HepG2 (cell line): ENCODE measurements at regions not wholly inside any gene's neighbourhood (a gene's known extent, or its start where the extent isn't known, plus 50 kb on each side); places are given as distances from the start of the nearest gene placed in this dataset.

Experiments used
- ATAC-seq: fragments of 200-7000 bp; cut with Tn5 transposase; 3 replicates; pipeline ENCODE4 v1.9.1; 2020; ENCODE audit warnings: mild to moderate bottlenecking, moderate library complexity
- BruUV-seq: library from RNA; stranded (reverse); fragments of 400-500 nt; replicated peaks from 2 replicates; lab custom pipeline; 2021; lab: Mats Ljungman, UMichigan
- CTCF ChIA-PET: fragments of 300-600 bp; formaldehyde crosslinking; extraction: SDS; loops from one replicate; lab custom pipeline; 2021; ENCODE audit warnings: low total read pairs, inconsistent platforms, low intra/inter-chr PET ratio; lab: Yijun Ruan, JAX
- POLR2A ChIA-PET: fragments of 350-600 bp; sonication (Branson Sonifier 250); formaldehyde crosslinking; loops from one replicate; lab custom pipeline; 2020; ENCODE audit warnings: antibody characterized with exemption, inconsistent platforms; lab: Yijun Ruan, JAX
- DNase-seq: peaks from one replicate; pipeline ENCODE4 v3.0.0-alpha.2; 2015; ENCODE audit warnings: low spot score
- FAIRE-seq: peaks from 3 replicates; lab custom pipeline; 2011; peaks lifted over from hg19 to GRCh38; lab: Jason Lieb, UNC
- H2AFZ ChIP-seq: one replicate; pipeline ENCODE4 v1.6.1; 2011; ENCODE audit warnings: low read length, inconsistent platforms
- H3K27ac ChIP-seq: fragments of 300-600 bp; 3 replicates; pipeline ENCODE4 v1.8.0; 2011; ENCODE audit warnings: mixed run types, mild to moderate bottlenecking, mixed read lengths, low read length, inconsistent platforms; ENCODE audit not compliant: insufficient read depth; ENCODE audit errors: extremely low read length
- H3K27me3 ChIP-seq, 2 experiments: fragments of 200-600 bp in 1 of 2; 2 replicates in 1 of 2; 3 replicates in 1 of 2; pipeline versions ENCODE4 v1.6.0 to v1.8.0; 2011; ENCODE audit warnings: low read length in 2 of 2, mild to moderate bottlenecking in 2 of 2, moderate library complexity in 2 of 2, inconsistent platforms in 1 of 2; ENCODE audit not compliant: insufficient read depth in 2 of 2, control insufficient read depth in 1 of 2
- H3K36me3 ChIP-seq, 2 experiments: fragments of 200-600 bp in 1 of 2; replicated peaks in 1 of 2; 2 replicates in 1 of 2; 3 replicates in 1 of 2; pipeline versions ENCODE4 v1.5.1 to v1.8.0; 2011; ENCODE audit warnings: low read length in 2 of 2, inconsistent platforms in 1 of 2; ENCODE audit not compliant: insufficient read depth in 2 of 2, control insufficient read depth in 1 of 2
- H3K4me1 ChIP-seq: 2 replicates; pipeline ENCODE4 v1.5.1; 2012; ENCODE audit warnings: low read length, inconsistent platforms; ENCODE audit not compliant: insufficient read depth
- H3K4me2 ChIP-seq: 2 replicates; pipeline ENCODE4 v1.6.0; 2011; ENCODE audit warnings: low read depth, low read length, inconsistent platforms
- H3K4me3 ChIP-seq, 3 experiments: fragments of 200-600 bp in 1 of 3; sonication (generic), shearing (Covaris generic) in 1 of 3; replicated peaks in 1 of 3; 2 replicates each; pipeline ENCODE4 v1.5.1; 2011 to 2016; ENCODE audit warnings: low read length in 3 of 3, inconsistent platforms in 2 of 3, low read depth in 2 of 3, mild to moderate bottlenecking in 2 of 3, control low read depth in 1 of 3, mixed read lengths in 1 of 3; ENCODE audit not compliant: insufficient read depth in 1 of 3
- H3K79me2 ChIP-seq: one replicate; pipeline ENCODE4 v1.6.1; 2011; ENCODE audit warnings: low read length, inconsistent platforms; ENCODE audit not compliant: insufficient read depth
- H3K9ac ChIP-seq: 2 replicates; pipeline ENCODE4 v1.6.0; 2011; ENCODE audit warnings: mild to moderate bottlenecking, low read depth, low read length, inconsistent platforms; ENCODE audit not compliant: insufficient read depth
- H3K9me3 ChIP-seq: 2 replicates; pipeline ENCODE4 v1.5.1; 2012; ENCODE audit warnings: mild to moderate bottlenecking, low read length
- H4K20me1 ChIP-seq: 2 replicates; pipeline ENCODE4 v1.6.0; 2011; ENCODE audit warnings: inconsistent platforms, mild to moderate bottlenecking, low read length, moderate library complexity; ENCODE audit not compliant: insufficient read depth
- HNF4A ChIP-seq: sonication (generic); formaldehyde crosslinking; IDR thresholded peaks from 2 replicates; pipeline ENCODE4 v1.4.0; 2020; ENCODE audit warnings: missing genetic modification reagents
- PRPF4 ChIP-seq: fragments of 200-400 bp; formaldehyde crosslinking; IDR thresholded peaks from 2 replicates; pipeline ENCODE4 v1.6.1; 2016; ENCODE audit warnings: low read length, low read depth; ENCODE audit not compliant: poor library complexity, severe bottlenecking
- ZFP82 ChIP-seq: sonication (generic); formaldehyde crosslinking; IDR thresholded peaks from 2 replicates; pipeline ENCODE4 v1.5.1; 2020; ENCODE audit warnings: mild to moderate bottlenecking, missing genetic modification reagents, borderline replicate concordance
- WGBS: methylation state at CpG from one replicate; pipeline ENCODE4 v1.1.6; 2017; ENCODE audit warnings: low lambda C conversion rate; 5-methylcytosine and 5-hydroxymethylcytosine counted together
- in situ Hi-C: cut with HindIII; loops from 2 replicates; pipeline ENCODE4 v1.10.0; 2017; ENCODE audit warnings: low pct_unique_long_range_greater_than_20kb; ENCODE audit not compliant: extremely low pct_ligation_motif_present
- intact Hi-C: fragments of 100-400 bp; cut with micrococcal nuclease; formaldehyde crosslinking; loops from one replicate; pipeline ENCODE4 v1.10.0; 2022; ENCODE audit not compliant: unreplicated experiment
- TF ChIP-seq, protein P1 (sequence below): sonication (generic); formaldehyde crosslinking; conservative IDR thresholded peaks from 2 replicates; pipeline ENCODE4 v1.8.0; 2022; ENCODE audit warnings: mild to moderate bottlenecking, moderate library complexity, missing genetic modification reagents
- TF ChIP-seq, protein P2 (sequence below): IDR thresholded peaks from 2 replicates; pipeline ENCODE4 v1.6.1; 2016; ENCODE audit warnings: low read depth, missing genetic modification reagents, missing compliant biosample characterization
- TF ChIP-seq, protein P3 (sequence below): sonication (generic); formaldehyde crosslinking; IDR thresholded peaks from 2 replicates; pipeline ENCODE4 v1.5.1; 2020; ENCODE audit warnings: mild to moderate bottlenecking, missing genetic modification reagents, moderate library complexity
- TF ChIP-seq, protein P4 (sequence below): sonication (generic); formaldehyde crosslinking; IDR thresholded peaks from 2 replicates; pipeline ENCODE4 v1.5.0; 2020; ENCODE audit warnings: missing genetic modification reagents, mild to moderate bottlenecking, borderline replicate concordance
- TF ChIP-seq, protein P5 (sequence below): sonication (generic); formaldehyde crosslinking; IDR thresholded peaks from 2 replicates; pipeline ENCODE4 v1.8.0; 2023; ENCODE audit warnings: mild to moderate bottlenecking, missing genetic modification reagents

DNA sequence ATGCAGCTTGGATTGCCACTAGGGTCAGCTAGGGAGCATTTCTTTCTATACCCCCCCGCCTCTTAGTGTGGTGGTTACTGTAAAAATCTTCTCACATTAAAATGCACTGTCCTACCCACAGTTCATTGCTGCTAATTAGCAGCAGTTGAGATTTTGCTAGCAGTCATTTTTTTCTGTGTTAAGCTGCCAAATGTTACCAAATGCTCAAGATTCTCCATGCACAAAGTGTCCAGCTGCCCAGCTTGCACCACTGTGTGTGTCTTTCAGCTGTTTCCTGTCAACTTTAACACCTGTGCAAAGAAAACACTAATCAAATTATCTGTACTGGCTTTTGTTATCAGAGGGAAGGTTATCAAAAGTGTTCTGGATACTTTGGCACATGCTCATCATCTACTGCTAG lies 679.3 kb downstream of the NR4A2 start:
- Histone ChIP-seq H3K4me1 (no peaks in the 10 kb centered on the region), H3K27ac (no peak overlapping the region), H3K4me3 (no peak overlapping the region), H3K27me3 (no peaks in the 10 kb centered on the region), H2AFZ (no peak overlapping the region), H3K4me2 (no peak overlapping the region), H3K79me2 (no peaks in the 10 kb centered on the region), H3K9me3 (no peaks in the 10 kb centered on the region), H4K20me1 (no peaks in the 10 kb centered on the region), H3K36me3 (no peaks in the 10 kb centered on the region), H3K9ac (no peak overlapping the region)
- DNase-seq (no peak), FAIRE-seq (no peak), ATAC-seq (no peak)
- WGBS: 4% methylated on average over 1 of the region's 1 CpG
- intact Hi-C loops: loop anchor here (10.0 kb wide), 1 partner anchor 1408 kb away; no protein-coding TSS in a partner anchor
- BruUV-seq: no TSS peak
- ChIA-PET CTCF (no interaction called here), POLR2A (no interaction called here)
- in situ Hi-C loops: no loop called here
- TF ChIP-seq PRPF4: no peak
- TF ChIP-seq, protein P1, sequence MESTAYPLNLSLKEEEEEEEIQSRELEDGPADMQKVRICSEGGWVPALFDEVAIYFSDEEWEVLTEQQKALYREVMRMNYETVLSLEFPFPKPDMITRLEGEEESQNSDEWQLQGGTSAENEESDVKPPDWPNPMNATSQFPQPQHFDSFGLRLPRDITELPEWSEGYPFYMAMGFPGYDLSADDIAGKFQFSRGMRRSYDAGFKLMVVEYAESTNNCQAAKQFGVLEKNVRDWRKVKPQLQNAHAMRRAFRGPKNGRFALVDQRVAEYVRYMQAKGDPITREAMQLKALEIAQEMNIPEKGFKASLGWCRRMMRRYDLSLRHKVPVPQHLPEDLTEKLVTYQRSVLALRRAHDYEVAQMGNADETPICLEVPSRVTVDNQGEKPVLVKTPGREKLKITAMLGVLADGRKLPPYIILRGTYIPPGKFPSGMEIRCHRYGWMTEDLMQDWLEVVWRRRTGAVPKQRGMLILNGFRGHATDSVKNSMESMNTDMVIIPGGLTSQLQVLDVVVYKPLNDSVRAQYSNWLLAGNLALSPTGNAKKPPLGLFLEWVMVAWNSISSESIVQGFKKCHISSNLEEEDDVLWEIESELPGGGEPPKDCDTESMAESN (CRISPR knock-in tag): no peak
- TF ChIP-seq, protein P2, sequence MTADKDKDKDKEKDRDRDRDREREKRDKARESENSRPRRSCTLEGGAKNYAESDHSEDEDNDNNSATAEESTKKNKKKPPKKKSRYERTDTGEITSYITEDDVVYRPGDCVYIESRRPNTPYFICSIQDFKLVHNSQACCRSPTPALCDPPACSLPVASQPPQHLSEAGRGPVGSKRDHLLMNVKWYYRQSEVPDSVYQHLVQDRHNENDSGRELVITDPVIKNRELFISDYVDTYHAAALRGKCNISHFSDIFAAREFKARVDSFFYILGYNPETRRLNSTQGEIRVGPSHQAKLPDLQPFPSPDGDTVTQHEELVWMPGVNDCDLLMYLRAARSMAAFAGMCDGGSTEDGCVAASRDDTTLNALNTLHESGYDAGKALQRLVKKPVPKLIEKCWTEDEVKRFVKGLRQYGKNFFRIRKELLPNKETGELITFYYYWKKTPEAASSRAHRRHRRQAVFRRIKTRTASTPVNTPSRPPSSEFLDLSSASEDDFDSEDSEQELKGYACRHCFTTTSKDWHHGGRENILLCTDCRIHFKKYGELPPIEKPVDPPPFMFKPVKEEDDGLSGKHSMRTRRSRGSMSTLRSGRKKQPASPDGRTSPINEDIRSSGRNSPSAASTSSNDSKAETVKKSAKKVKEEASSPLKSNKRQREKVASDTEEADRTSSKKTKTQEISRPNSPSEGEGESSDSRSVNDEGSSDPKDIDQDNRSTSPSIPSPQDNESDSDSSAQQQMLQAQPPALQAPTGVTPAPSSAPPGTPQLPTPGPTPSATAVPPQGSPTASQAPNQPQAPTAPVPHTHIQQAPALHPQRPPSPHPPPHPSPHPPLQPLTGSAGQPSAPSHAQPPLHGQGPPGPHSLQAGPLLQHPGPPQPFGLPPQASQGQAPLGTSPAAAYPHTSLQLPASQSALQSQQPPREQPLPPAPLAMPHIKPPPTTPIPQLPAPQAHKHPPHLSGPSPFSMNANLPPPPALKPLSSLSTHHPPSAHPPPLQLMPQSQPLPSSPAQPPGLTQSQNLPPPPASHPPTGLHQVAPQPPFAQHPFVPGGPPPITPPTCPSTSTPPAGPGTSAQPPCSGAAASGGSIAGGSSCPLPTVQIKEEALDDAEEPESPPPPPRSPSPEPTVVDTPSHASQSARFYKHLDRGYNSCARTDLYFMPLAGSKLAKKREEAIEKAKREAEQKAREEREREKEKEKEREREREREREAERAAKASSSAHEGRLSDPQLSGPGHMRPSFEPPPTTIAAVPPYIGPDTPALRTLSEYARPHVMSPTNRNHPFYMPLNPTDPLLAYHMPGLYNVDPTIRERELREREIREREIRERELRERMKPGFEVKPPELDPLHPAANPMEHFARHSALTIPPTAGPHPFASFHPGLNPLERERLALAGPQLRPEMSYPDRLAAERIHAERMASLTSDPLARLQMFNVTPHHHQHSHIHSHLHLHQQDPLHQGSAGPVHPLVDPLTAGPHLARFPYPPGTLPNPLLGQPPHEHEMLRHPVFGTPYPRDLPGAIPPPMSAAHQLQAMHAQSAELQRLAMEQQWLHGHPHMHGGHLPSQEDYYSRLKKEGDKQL: no peak
- TF ChIP-seq, protein P3, sequence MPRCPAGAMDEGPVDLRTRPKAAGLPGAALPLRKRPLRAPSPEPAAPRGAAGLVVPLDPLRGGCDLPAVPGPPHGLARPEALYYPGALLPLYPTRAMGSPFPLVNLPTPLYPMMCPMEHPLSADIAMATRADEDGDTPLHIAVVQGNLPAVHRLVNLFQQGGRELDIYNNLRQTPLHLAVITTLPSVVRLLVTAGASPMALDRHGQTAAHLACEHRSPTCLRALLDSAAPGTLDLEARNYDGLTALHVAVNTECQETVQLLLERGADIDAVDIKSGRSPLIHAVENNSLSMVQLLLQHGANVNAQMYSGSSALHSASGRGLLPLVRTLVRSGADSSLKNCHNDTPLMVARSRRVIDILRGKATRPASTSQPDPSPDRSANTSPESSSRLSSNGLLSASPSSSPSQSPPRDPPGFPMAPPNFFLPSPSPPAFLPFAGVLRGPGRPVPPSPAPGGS (CRISPR knock-in tag): no peak
- TF ChIP-seq, protein P4, sequence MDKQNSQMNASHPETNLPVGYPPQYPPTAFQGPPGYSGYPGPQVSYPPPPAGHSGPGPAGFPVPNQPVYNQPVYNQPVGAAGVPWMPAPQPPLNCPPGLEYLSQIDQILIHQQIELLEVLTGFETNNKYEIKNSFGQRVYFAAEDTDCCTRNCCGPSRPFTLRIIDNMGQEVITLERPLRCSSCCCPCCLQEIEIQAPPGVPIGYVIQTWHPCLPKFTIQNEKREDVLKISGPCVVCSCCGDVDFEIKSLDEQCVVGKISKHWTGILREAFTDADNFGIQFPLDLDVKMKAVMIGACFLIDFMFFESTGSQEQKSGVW (CRISPR knock-in tag): no peak
- TF ChIP-seq, protein P5, sequence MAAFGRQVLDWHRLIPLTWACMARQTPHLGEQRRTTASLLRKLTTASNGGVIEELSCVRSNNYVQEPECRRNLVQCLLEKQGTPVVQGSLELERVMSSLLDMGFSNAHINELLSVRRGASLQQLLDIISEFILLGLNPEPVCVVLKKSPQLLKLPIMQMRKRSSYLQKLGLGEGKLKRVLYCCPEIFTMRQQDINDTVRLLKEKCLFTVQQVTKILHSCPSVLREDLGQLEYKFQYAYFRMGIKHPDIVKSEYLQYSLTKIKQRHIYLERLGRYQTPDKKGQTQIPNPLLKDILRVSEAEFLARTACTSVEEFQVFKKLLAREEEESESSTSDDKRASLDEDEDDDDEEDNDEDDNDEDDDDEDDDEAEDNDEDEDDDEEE (CRISPR knock-in tag): no peak
- no peak for TF ChIP-seq ZFP82 (CRISPR knock-in tag)
- TF ChIP-seq HNF4A (CRISPR knock-in tag): no peak
